ENCODE measurements at regions not wholly inside any gene's neighbourhood (a gene's known extent, or its start where the extent isn't known, plus 50 kb on each side); places are given as distances from the start of the nearest gene placed in this dataset.
A peak's percentile ranks its signal among the peaks of the same experiment; 100 is the strongest.
"Not testable (repeated sequence)": the region's sequence is repeated elsewhere in the genome, so short reads cannot be mapped to it uniquely, and the experiment has no call there.

- Histone ChIP-seq H3K27ac (no peak overlapping the region), H3K4me3 (no peak overlapping the region), H3K36me3 (ENCODE audit: insufficient read depth, low read length) (no peaks in the 10 kb centered on the region), H3K9me3 (ENCODE audit: low read depth, low read length) (no peaks in the 10 kb centered on the region), H3K9ac (ENCODE audit: insufficient read length) (no peak overlapping the region)
- no peak for DNase-seq (ENCODE audit: low read depth, low spot score)
- TF ChIP-seq FOXP2 (optimal IDR thresholded peaks at IDR 0.05; ENCODE audit: control extremely low read depth, extremely low read length, insufficient read depth) (no peak), EZH2 (IDR thresholded peaks at IDR 0.05) (no peak), POLR2AphosphoS5 (IDR thresholded peaks at IDR 0.05; ENCODE audit: borderline replicate concordance, low read depth, low read length) (no peak)
Observed at GRCh38 chr2:139469985-139470384, 689.8 kb upstream of the NXPH2 start.

GRCh38 chr2:139465789-139466188, 685.6 kb upstream of the NXPH2 start:
- no peak for TF ChIP-seq EZH2 (IDR thresholded peaks at IDR 0.05)
- no peak for TF ChIP-seq FOXP2 (optimal IDR thresholded peaks at IDR 0.05; ENCODE audit: control extremely low read depth, extremely low read length, insufficient read depth)
- TF ChIP-seq POLR2AphosphoS5 (IDR thresholded peaks at IDR 0.05; ENCODE audit: borderline replicate concordance, low read depth, low read length), result no peak
- H3K36me3 ChIP-seq (ENCODE audit: insufficient read depth, low read length), result no peaks in the 10 kb centered on the region
- no peak overlapping the region for H3K27ac ChIP-seq
- no peak overlapping the region for H3K4me3 ChIP-seq
- no peaks in the 10 kb centered on the region for H3K9me3 ChIP-seq (ENCODE audit: low read depth, low read length)
- no peak for DNase-seq (ENCODE audit: low read depth, low spot score)
- H3K9ac ChIP-seq (ENCODE audit: insufficient read length), result no peak overlapping the region

DNA sequence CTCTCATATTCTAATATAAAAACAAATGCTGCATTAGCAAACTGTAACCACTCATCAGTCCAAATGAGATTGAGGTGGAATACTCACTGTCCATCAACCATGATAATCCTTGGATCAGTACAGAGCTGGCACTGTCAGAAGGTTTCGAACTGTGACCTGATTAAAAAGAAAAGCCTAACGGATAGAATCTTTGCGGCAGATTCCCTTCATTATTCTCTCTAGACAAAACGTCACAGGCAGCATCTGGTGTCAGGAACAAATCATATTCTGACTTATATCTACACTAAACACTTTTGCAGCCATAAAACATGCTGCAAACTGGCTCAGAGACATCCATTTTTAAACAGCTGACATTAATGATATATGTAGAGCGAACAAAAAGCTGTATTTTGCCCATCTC, 677.7 kb upstream of the NXPH2 start:
- Histone ChIP-seq H3K36me3 (ENCODE audit: insufficient read depth, low read length) (no peaks in the 10 kb centered on the region), H3K9me3 (ENCODE audit: low read depth, low read length) (0 out of 2 replicates have a peak, but pooled peaks cover 5% of the 10 kb centered on the region), H3K27ac (no peak overlapping the region), H3K4me3 (0 out of 2 replicates have a peak overlapping the region, but pooled peaks have one; percentile 1), H3K9ac (ENCODE audit: insufficient read length) (no peak overlapping the region)
- no peak for DNase-seq (ENCODE audit: low read depth, low spot score)
- TF ChIP-seq POLR2AphosphoS5 (IDR thresholded peaks at IDR 0.05; ENCODE audit: borderline replicate concordance, low read depth, low read length), result no peak
- TF ChIP-seq FOXP2 (optimal IDR thresholded peaks at IDR 0.05; ENCODE audit: control extremely low read depth, extremely low read length, insufficient read depth), result no peak
- no peak for TF ChIP-seq EZH2 (IDR thresholded peaks at IDR 0.05)

DNA sequence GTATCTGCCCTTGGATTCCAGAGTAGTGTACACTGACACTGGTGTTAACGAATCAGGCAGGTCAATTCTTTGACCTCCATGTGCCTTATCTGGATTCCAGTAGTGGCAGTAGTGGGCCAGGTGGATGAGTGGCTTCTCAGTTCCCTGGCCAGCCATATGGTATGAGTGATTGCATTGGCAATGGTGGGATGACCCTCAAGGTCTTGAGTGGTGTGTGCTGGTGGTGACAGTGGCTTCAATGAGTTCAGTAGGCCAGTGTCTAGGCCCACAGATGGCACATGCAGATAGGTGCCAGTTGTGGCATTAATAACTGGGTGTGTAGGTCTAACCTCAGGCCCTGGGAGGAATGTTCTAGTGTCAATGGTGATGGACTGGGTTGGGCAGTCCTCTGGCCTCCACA, 674.1 kb upstream of the NXPH2 start:
- no peak overlapping the region for H3K4me3 ChIP-seq
- DNase-seq (ENCODE audit: low read depth, low spot score), result no peak
- H3K9ac ChIP-seq (ENCODE audit: insufficient read length), result no peak overlapping the region
- peaks cover 16% of the 10 kb centered on the region; the same call in 1 of the 2 replicates for H3K9me3 ChIP-seq (ENCODE audit: low read depth, low read length)
- H3K36me3 ChIP-seq (ENCODE audit: insufficient read depth, low read length), result no peaks in the 10 kb centered on the region
- no peak overlapping the region for H3K27ac ChIP-seq
- no peak for TF ChIP-seq FOXP2 (optimal IDR thresholded peaks at IDR 0.05; ENCODE audit: control extremely low read depth, extremely low read length, insufficient read depth)
- TF ChIP-seq POLR2AphosphoS5 (IDR thresholded peaks at IDR 0.05; ENCODE audit: borderline replicate concordance, low read depth, low read length), result no peak
- TF ChIP-seq EZH2 (IDR thresholded peaks at IDR 0.05), result no peak

DNA sequence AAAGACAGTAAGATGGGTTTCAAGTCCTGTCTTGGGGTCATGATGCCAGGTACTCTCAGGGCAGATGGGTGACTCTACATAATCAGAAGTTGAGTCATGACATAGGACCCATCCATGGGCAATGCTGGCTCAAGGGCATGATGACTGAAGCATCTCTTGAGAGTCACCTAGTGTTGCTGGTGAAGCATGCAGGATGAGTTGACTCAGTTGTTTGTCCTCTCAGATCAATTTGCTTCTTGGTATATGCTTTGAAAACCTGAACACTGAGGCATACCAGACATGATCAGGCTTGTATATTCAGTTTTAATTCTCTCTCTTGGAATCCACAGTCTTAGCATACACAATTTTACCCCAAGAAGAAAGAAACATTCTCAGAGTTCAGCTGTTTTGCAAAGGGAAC, 658.9 kb upstream of the NXPH2 start:
- no peaks in the 10 kb centered on the region for H3K36me3 ChIP-seq (ENCODE audit: insufficient read depth, low read length)
- no peak overlapping the region for H3K27ac ChIP-seq
- no peaks in the 10 kb centered on the region for H3K9me3 ChIP-seq (ENCODE audit: low read depth, low read length)
- no peak for DNase-seq (ENCODE audit: low read depth, low spot score)
- no peak overlapping the region for H3K4me3 ChIP-seq
- TF ChIP-seq EZH2 (IDR thresholded peaks at IDR 0.05), result no peak
- TF ChIP-seq FOXP2 (optimal IDR thresholded peaks at IDR 0.05; ENCODE audit: control extremely low read depth, extremely low read length, insufficient read depth), result no peak
- TF ChIP-seq POLR2AphosphoS5 (IDR thresholded peaks at IDR 0.05; ENCODE audit: borderline replicate concordance, low read depth, low read length), result no peak
- H3K9ac ChIP-seq (ENCODE audit: insufficient read length), result no peak overlapping the region

GRCh38 chr2:139438478-139438877, 658.3 kb upstream of the NXPH2 start:
- TF ChIP-seq FOXP2 (optimal IDR thresholded peaks at IDR 0.05; ENCODE audit: control extremely low read depth, extremely low read length, insufficient read depth) (no peak), POLR2AphosphoS5 (IDR thresholded peaks at IDR 0.05; ENCODE audit: borderline replicate concordance, low read depth, low read length) (no peak), EZH2 (IDR thresholded peaks at IDR 0.05) (no peak)
- H3K9me3 ChIP-seq (ENCODE audit: low read depth, low read length), result no peaks in the 10 kb centered on the region
- no peaks in the 10 kb centered on the region for H3K36me3 ChIP-seq (ENCODE audit: insufficient read depth, low read length)
- no peak for DNase-seq (ENCODE audit: low read depth, low spot score)
- no peak overlapping the region for H3K4me3 ChIP-seq
- no peak overlapping the region for H3K27ac ChIP-seq
- no peak overlapping the region for H3K9ac ChIP-seq (ENCODE audit: insufficient read length)

DNA sequence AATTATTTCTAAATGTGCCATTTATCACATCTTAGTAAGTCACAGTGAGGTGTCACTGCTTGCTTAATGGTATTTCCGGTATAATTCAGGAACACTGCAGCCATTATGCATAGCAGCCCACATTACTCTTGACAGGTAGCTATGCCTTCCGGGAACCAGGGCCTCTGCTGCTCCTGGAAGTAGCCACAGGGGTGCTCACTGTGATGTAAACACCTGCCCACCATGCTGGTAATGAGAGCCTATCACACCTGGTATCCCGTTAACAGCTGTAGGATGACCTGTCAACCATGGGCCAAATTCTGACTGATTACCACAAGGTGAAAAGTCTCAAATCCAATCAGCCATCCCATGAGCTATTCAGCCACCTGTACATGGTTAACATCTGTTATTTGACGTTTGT, 647.0 kb upstream of the NXPH2 start:
- TF ChIP-seq EZH2 (IDR thresholded peaks at IDR 0.05) (no peak), POLR2AphosphoS5 (IDR thresholded peaks at IDR 0.05; ENCODE audit: borderline replicate concordance, low read depth, low read length) (no peak), FOXP2 (optimal IDR thresholded peaks at IDR 0.05; ENCODE audit: control extremely low read depth, extremely low read length, insufficient read depth) (no peak)
- Histone ChIP-seq H3K9me3 (ENCODE audit: low read depth, low read length) (no peaks in the 10 kb centered on the region), H3K36me3 (ENCODE audit: insufficient read depth, low read length) (no peaks in the 10 kb centered on the region), H3K4me3 (no peak overlapping the region), H3K9ac (ENCODE audit: insufficient read length) (no peak overlapping the region), H3K27ac (no peak overlapping the region)
- DNase-seq (ENCODE audit: low read depth, low spot score), result no peak

- no peak for DNase-seq (ENCODE audit: low read depth, low spot score)
- H3K36me3 ChIP-seq (ENCODE audit: insufficient read depth, low read length), result no peaks in the 10 kb centered on the region
- no peak overlapping the region for H3K9ac ChIP-seq (ENCODE audit: insufficient read length)
- TF ChIP-seq EZH2 (IDR thresholded peaks at IDR 0.05) (no peak), FOXP2 (optimal IDR thresholded peaks at IDR 0.05; ENCODE audit: control extremely low read depth, extremely low read length, insufficient read depth) (no peak), POLR2AphosphoS5 (IDR thresholded peaks at IDR 0.05; ENCODE audit: borderline replicate concordance, low read depth, low read length) (no peak)
- H3K4me3 ChIP-seq, result no peak overlapping the region
- no peak overlapping the region for H3K27ac ChIP-seq
- no peaks in the 10 kb centered on the region for H3K9me3 ChIP-seq (ENCODE audit: low read depth, low read length)
Observed at GRCh38 chr2:139424101-139424500, 643.9 kb upstream of the NXPH2 start.

GRCh38 chr2:139411236-139411635, 631.0 kb upstream of the NXPH2 start:
- Histone ChIP-seq H3K9me3 (ENCODE audit: low read depth, low read length) (no peaks in the 10 kb centered on the region), H3K4me3 (no peak overlapping the region), H3K36me3 (ENCODE audit: insufficient read depth, low read length) (no peaks in the 10 kb centered on the region), H3K27ac (no peak overlapping the region), H3K9ac (ENCODE audit: insufficient read length) (no peak overlapping the region)
- DNase-seq (ENCODE audit: low read depth, low spot score), result no peak
- TF ChIP-seq EZH2 (IDR thresholded peaks at IDR 0.05) (no peak), POLR2AphosphoS5 (IDR thresholded peaks at IDR 0.05; ENCODE audit: borderline replicate concordance, low read depth, low read length) (no peak), FOXP2 (optimal IDR thresholded peaks at IDR 0.05; ENCODE audit: control extremely low read depth, extremely low read length, insufficient read depth) (no peak)

DNA sequence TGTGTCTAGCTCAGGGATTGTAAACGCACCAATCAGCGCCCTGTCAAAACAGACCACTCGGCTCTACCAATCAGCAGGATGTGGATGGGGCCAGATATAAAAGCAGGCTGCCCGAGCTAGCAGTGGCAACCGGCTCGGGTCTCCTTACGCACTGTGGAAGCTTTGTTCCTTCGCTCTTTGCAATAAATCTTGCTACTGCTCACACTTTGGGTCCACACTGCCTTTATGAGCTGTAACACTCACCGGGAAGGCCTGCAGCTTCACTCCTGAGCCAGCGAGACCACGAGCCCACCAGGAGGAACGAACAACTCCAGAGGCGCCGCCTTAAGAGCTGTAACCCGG, 630.6 kb upstream of the NXPH2 start:
- H3K27ac ChIP-seq; H3K4me3 ChIP-seq; H3K9me3 ChIP-seq (ENCODE audit: low read depth, low read length); H3K36me3 ChIP-seq (ENCODE audit: insufficient read depth, low read length); DNase-seq (ENCODE audit: low read depth, low spot score); H3K9ac ChIP-seq (ENCODE audit: insufficient read length): not testable (repeated sequence)

DNA sequence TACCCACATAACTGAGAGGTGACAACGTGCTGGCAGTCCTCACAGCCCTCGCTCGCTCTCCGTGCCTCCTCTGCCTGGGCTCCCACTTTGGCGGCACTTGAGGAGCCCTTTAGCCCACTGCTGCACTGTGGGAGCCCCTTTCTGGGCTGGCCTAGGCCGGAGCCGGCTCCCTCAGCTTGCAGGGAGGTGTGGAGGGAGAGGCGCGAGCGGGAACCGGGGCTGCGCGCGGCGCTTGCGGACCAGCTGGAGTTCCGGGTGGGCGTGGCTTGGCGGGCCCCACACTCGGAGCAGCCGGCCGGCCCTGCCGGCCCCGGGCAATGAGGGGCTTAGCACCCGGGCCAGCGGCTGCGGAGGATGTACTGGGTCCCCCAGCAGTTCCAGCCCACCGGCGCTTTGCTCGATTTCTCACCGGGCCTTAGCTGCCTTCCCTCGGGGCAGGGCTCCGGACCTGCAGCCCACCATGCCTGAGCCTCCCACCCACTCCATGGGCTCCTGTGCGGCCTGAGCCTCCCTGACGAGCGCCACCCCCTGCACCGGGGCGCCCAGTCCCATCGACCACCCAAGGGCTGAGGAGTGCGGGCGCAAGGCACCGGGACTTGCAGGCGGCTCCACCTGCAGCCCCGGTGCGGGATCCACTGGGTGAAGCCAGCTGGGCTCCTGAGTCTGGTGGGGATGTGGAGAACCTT, 630.1 kb upstream of the NXPH2 start:
- H3K9me3 ChIP-seq (ENCODE audit: low read depth, low read length); H3K9ac ChIP-seq (ENCODE audit: insufficient read length); H3K36me3 ChIP-seq (ENCODE audit: insufficient read depth, low read length); H3K4me3 ChIP-seq; DNase-seq (ENCODE audit: low read depth, low spot score); H3K27ac ChIP-seq: not testable (repeated sequence)
